OCI-LY7 (cell line): ENCODE measurements at regions not wholly inside any gene's neighbourhood (a gene's known extent, or its start where the extent isn't known, plus 50 kb on each side); places are given as distances from the start of the nearest gene placed in this dataset.

Source experiments
- BruUV-seq: library from RNA; stranded (reverse); fragments of 400-500 nt; replicated peaks from 2 replicates; lab custom pipeline; 2021; lab: Mats Ljungman, UMichigan
- CTCF ChIA-PET: fragments of 300-600 bp; sonication (Branson Sonifier 250); formaldehyde crosslinking; loops from one replicate; lab custom pipeline; 2022; ENCODE audit warnings: antibody characterized with exemption; ENCODE audit not compliant: unreplicated experiment; lab: Charles Lee
- POLR2A ChIA-PET: fragments of 300-600 bp; sonication (Branson Sonifier 250); formaldehyde crosslinking; loops from one replicate; lab custom pipeline; 2022; ENCODE audit warnings: antibody characterized with exemption; lab: Charles Lee
- DNase-seq: peaks from one replicate; pipeline ENCODE4 v3.0.0-alpha.2; 2015; ENCODE audit warnings: low spot score
- H2AFZ ChIP-seq: fragments of 200-600 bp; sonication (generic), shearing (Covaris generic); 2 replicates; pipeline ENCODE4 v1.6.1; 2014; ENCODE audit warnings: mild to moderate bottlenecking, antibody characterized with exemption, low read length, moderate library complexity
- H3K27ac ChIP-seq: fragments of 200-600 bp; sonication (generic); 2 replicates; pipeline ENCODE4 v1.5.1; 2014; ENCODE audit warnings: mixed run types, low read depth, mild to moderate bottlenecking, moderate library complexity, low read length, inconsistent platforms; ENCODE audit not compliant: poor library complexity, severe bottlenecking
- H3K36me3 ChIP-seq: fragments of 200-600 bp; sonication (generic); 2 replicates; pipeline ENCODE4 v1.6.1; 2014; ENCODE audit warnings: mild to moderate bottlenecking, antibody characterized with exemption, low read length, moderate library complexity, mixed read lengths; ENCODE audit not compliant: insufficient read depth
- H3K4me1 ChIP-seq: fragments of 200-600 bp; sonication (generic); 2 replicates; pipeline ENCODE4 v1.5.1; 2014; ENCODE audit warnings: mild to moderate bottlenecking, low read length; ENCODE audit not compliant: insufficient read depth, poor library complexity, severe bottlenecking
- H3K4me2 ChIP-seq: fragments of 200-600 bp; sonication (generic); 2 replicates; pipeline ENCODE4 v1.6.1; 2014; ENCODE audit warnings: mild to moderate bottlenecking, low read length
- H3K4me3 ChIP-seq: fragments of 200-600 bp; sonication (generic); 2 replicates; pipeline ENCODE4 v1.5.1; 2014; ENCODE audit warnings: mild to moderate bottlenecking, low read depth, low read length; ENCODE audit not compliant: poor library complexity, severe bottlenecking
- H3K79me2 ChIP-seq: fragments of 200-600 bp; sonication (generic); 2 replicates; pipeline ENCODE4 v1.6.1; 2016; ENCODE audit warnings: low read depth, mild to moderate bottlenecking, low read length, moderate library complexity, mixed read lengths; ENCODE audit not compliant: insufficient read depth
- H3K9me2 ChIP-seq: fragments of 200-600 bp; sonication (generic); 2 replicates; pipeline ENCODE4 v1.6.1; 2016; ENCODE audit warnings: mild to moderate bottlenecking, low read length, mixed read lengths; ENCODE audit not compliant: insufficient read depth
- H3K9me3 ChIP-seq: fragments of 200-600 bp; sonication (generic); 2 replicates; pipeline ENCODE4 v1.6.1; 2014; ENCODE audit warnings: mild to moderate bottlenecking, mixed run types, low read length, mixed read lengths
- H4K20me1 ChIP-seq: fragments of 200-600 bp; sonication (generic); 2 replicates; pipeline ENCODE4 v1.6.1; 2014; ENCODE audit warnings: mild to moderate bottlenecking, antibody characterized with exemption, low read length, moderate library complexity, mixed read lengths; ENCODE audit not compliant: insufficient read depth
- EZH2phosphoT487 ChIP-seq: fragments of 200-600 bp; sonication (generic); IDR thresholded peaks from 2 replicates; pipeline ENCODE4 v1.6.1; 2018; ENCODE audit warnings: low read depth, borderline replicate concordance, mild to moderate bottlenecking, mixed run types, antibody characterized with exemption, low read length, moderate library complexity, mixed read lengths
- intact Hi-C: fragments of 100-400 bp; cut with micrococcal nuclease; formaldehyde crosslinking; loops from one replicate; pipeline ENCODE4 v1.10.0; 2022; ENCODE audit not compliant: unreplicated experiment
- TF ChIP-seq, protein P1 (sequence below): fragments of 200-600 bp; sonication (generic); conservative IDR thresholded peaks from 2 replicates; pipeline ENCODE4 v1.5.1; 2014; ENCODE audit warnings: mild to moderate bottlenecking, antibody characterized with exemption, low read length, moderate library complexity, mixed read lengths

DNA sequence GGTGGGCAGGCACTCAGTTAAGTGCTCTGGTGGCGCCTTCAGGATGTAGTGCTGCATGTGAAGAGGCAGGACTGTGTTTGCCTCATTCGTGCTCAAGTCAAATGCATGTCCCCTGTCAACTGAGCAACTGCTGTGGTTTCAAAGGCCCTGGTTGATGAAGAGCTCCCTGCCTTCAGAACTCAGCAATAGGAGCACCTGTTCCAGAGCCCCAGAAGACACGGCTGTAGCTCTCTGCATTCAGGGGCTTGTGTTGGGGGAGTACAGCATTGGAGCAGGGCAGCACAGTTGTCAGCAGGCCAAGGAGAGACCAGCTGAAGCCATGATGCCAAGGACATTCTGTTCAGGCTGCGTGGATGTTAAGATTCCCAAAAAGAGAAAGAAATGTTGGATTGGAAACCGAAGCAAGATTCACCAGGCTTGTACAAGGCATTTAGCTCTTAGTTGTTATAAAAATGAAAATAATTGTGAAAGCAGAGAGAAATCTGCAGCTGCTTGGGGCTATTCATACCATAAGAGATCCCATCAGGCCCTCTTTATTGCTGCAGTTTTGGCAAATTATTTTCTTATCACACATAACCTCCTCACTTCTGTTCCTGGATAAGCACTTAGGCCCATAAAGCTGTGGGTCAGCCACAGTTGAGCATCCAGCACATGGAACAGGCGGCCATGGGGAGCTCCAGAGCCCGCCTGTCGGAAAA is 252.4 kb upstream of the ZNF521 start:
- TF ChIP-seq, protein P1, sequence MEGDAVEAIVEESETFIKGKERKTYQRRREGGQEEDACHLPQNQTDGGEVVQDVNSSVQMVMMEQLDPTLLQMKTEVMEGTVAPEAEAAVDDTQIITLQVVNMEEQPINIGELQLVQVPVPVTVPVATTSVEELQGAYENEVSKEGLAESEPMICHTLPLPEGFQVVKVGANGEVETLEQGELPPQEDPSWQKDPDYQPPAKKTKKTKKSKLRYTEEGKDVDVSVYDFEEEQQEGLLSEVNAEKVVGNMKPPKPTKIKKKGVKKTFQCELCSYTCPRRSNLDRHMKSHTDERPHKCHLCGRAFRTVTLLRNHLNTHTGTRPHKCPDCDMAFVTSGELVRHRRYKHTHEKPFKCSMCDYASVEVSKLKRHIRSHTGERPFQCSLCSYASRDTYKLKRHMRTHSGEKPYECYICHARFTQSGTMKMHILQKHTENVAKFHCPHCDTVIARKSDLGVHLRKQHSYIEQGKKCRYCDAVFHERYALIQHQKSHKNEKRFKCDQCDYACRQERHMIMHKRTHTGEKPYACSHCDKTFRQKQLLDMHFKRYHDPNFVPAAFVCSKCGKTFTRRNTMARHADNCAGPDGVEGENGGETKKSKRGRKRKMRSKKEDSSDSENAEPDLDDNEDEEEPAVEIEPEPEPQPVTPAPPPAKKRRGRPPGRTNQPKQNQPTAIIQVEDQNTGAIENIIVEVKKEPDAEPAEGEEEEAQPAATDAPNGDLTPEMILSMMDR = no peak
- TF ChIP-seq EZH2phosphoT487 = no peak
- Histone ChIP-seq H3K4me1 (no peaks in the 10 kb centered on the region), H3K9me2 (no peaks in the 10 kb centered on the region), H3K9me3 (no peaks in the 10 kb centered on the region), H3K4me2 (no peak overlapping the region), H3K79me2 (no peaks in the 10 kb centered on the region), H4K20me1 (no peaks in the 10 kb centered on the region), H3K36me3 (no peaks in the 10 kb centered on the region), H3K27ac (no peak overlapping the region), H2AFZ (no peak overlapping the region), H3K4me3 (no peak overlapping the region)
- CTCF ChIA-PET = no interaction called here
- BruUV-seq = no TSS peak
- POLR2A ChIA-PET = no interaction called here
- intact Hi-C loops = loop anchor here (10.0 kb wide), 1 partner anchor 60 kb away; no protein-coding TSS in a partner anchor
- DNase-seq = no peak

DNA sequence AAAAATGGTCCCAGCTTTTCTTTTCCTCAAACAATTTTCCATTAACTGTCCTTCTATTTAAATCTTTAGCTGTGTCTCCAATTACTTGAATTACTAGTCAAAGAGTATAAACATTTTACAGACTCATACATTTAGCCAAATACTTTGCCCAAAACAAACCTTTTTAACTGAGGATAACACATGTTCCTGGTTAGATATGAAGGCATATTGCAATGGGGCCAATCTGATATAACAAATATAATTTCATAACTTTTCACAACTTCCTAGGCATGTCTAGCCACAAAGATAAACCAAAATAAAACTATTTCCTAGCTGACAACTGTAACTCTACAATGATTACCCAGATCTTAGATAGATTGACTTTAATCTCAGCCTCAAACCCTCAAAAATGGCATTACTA is 247.5 kb upstream of the ZNF521 start:
- Histone ChIP-seq H3K4me2 (no peak overlapping the region), H3K4me3 (no peak overlapping the region), H3K9me2 (no peaks in the 10 kb centered on the region), H2AFZ (no peak overlapping the region), H3K9me3 (no peaks in the 10 kb centered on the region), H3K27ac (no peak overlapping the region), H3K36me3 (no peaks in the 10 kb centered on the region), H3K4me1 (no peaks in the 10 kb centered on the region), H3K79me2 (no peaks in the 10 kb centered on the region), H4K20me1 (no peaks in the 10 kb centered on the region)
- no peak for DNase-seq
- ChIA-PET POLR2A (interaction anchor here (0.8 kb wide), 1 partner anchor 10 kb away, joined by 3 read pairs; no protein-coding TSS in a partner anchor), CTCF (no interaction called here)
- intact Hi-C loops = no loop called here
- no peak for TF ChIP-seq EZH2phosphoT487
- TF ChIP-seq, protein P1 = no peak
- no TSS peak for BruUV-seq

DNA sequence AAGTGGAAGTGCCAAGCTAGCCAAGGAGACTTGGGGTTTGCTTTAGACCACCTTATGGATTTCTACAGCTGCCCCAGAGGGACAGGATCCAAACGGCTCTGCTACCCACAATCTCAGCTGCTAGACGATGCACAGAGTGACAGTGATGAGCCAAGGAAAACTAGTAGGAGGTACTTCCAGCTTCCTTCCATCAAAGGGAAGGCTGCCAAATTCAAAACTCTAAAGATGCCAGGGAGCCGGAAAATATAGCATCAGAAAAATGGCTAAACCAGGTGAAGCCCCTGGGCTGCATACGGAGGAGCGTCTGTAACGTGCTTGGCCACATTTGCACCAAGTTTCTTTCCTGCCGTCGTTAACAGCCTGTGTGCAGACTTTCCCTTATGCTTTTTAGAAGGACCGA is 245.5 kb upstream of the ZNF521 start:
- Histone ChIP-seq H4K20me1 (no peaks in the 10 kb centered on the region), H3K79me2 (no peaks in the 10 kb centered on the region), H2AFZ (no peak overlapping the region), H3K27ac (no peak overlapping the region), H3K4me1 (no peaks in the 10 kb centered on the region), H3K9me2 (no peaks in the 10 kb centered on the region), H3K4me2 (no peak overlapping the region), H3K4me3 (no peak overlapping the region), H3K36me3 (no peaks in the 10 kb centered on the region), H3K9me3 (no peaks in the 10 kb centered on the region)
- intact Hi-C loops = no loop called here
- ChIA-PET POLR2A (no interaction called here), CTCF (no interaction called here)
- no peak for DNase-seq
- no TSS peak for BruUV-seq
- TF ChIP-seq EZH2phosphoT487 = no peak
- TF ChIP-seq, protein P1 = no peak
